CD4-positive, alpha-beta T cell (primary cell): ENCODE measurements at regions not wholly inside any gene's neighbourhood (a gene's known extent, or its start where the extent isn't known, plus 50 kb on each side); places are given as distances from the start of the nearest gene placed in this dataset.

Experiments
- ATAC-seq: fragments of 200-7000 bp; cut with Tn5 transposase; one replicate; pipeline ENCODE4 v1.10.0; 2022; ENCODE audit warnings: mild to moderate bottlenecking; ENCODE audit not compliant: poor library complexity
- CTCF ChIA-PET: fragments of 350-600 bp; sonication (Branson Sonifier 250); formaldehyde crosslinking; loops from one replicate; lab custom pipeline; 2021; ENCODE audit warnings: antibody characterized with exemption, inconsistent platforms; lab: Charles Lee
- POLR2A ChIA-PET: fragments of 350-600 bp; sonication (Branson Sonifier 250); formaldehyde crosslinking; loops from one replicate; lab custom pipeline; 2021; ENCODE audit warnings: antibody characterized with exemption, inconsistent platforms; lab: Charles Lee
- DNase-seq, 14 experiments: peaks; one replicate each; pipeline ENCODE4 v3.0.0-alpha.2; 2013 to 2020; ENCODE audit warnings: mixed read lengths in 2 of 14
- H3K27ac ChIP-seq, 2 donors: one replicate each; pipeline versions ENCODE4 v1.5.1 to v1.7.0; 2013; ENCODE audit warnings: low read length in 2 of 2, low read depth in 1 of 2, mild to moderate bottlenecking in 1 of 2
- H3K27me3 ChIP-seq, 2 experiments: 1 replicate in 1 of 2; 2 replicates in 1 of 2; pipeline versions ENCODE4 v1.6.1 to v1.7.0; 2013; ENCODE audit warnings: low read length in 2 of 2, control low read depth in 1 of 2, mild to moderate bottlenecking in 1 of 2, moderate library complexity in 1 of 2; ENCODE audit not compliant: insufficient read depth in 2 of 2, control insufficient read depth in 1 of 2
- H3K36me3 ChIP-seq: one replicate; pipeline ENCODE4 v1.6.1; 2013; ENCODE audit warnings: low read length, control low read depth; ENCODE audit not compliant: insufficient read depth
- H3K4me1 ChIP-seq: one replicate; pipeline ENCODE4 v1.6.1; 2013; ENCODE audit warnings: low read length, control low read depth; ENCODE audit not compliant: insufficient read depth
- H3K4me3 ChIP-seq: one replicate; pipeline ENCODE4 v1.5.1; 2013; ENCODE audit warnings: mild to moderate bottlenecking, low read length, moderate library complexity
- H3K9me3 ChIP-seq, 2 experiments: 1 replicate in 1 of 2; 2 replicates in 1 of 2; pipeline versions ENCODE4 v1.6.1 to v1.7.0; 2013; ENCODE audit warnings: low read length in 2 of 2, mild to moderate bottlenecking in 2 of 2, control low read depth in 1 of 2, moderate library complexity in 1 of 2; ENCODE audit not compliant: control insufficient read depth in 1 of 2, insufficient read depth in 1 of 2
- H3K27ac Mint-ChIP-seq: one replicate; pipeline ENCODE4 v1.8.0; 2020; ENCODE audit warnings: mixed read lengths
- H3K27me3 Mint-ChIP-seq: one replicate; pipeline ENCODE4 v1.8.0; 2021; ENCODE audit warnings: mixed read lengths
- H3K36me3 Mint-ChIP-seq: one replicate; pipeline ENCODE4 v1.8.0; 2021; ENCODE audit warnings: low read depth, mixed read lengths
- H3K4me1 Mint-ChIP-seq: one replicate; pipeline ENCODE4 v1.8.0; 2021; ENCODE audit warnings: low read depth, mixed read lengths
- H3K4me3 Mint-ChIP-seq: one replicate; pipeline ENCODE4 v1.8.0; 2020; ENCODE audit warnings: mild to moderate bottlenecking, mixed read lengths
- H3K9me3 Mint-ChIP-seq: one replicate; pipeline ENCODE4 v1.8.0; 2020; ENCODE audit warnings: mixed read lengths
- intact Hi-C, 2 experiments: fragments of 100-400 bp; cut with DNase I in 1 of 2; cut with micrococcal nuclease in 1 of 2; formaldehyde crosslinking; loops; one replicate each; pipeline versions ENCODE4 v1.15.1 to v1.9.0; 2023 to 2025; cut with DNase I, micrococcal nuclease
- TF ChIP-seq, protein P1 (sequence below): fragments of 200-600 bp; IDR thresholded peaks from one replicate; pipeline ENCODE4 v1.8.0; 2022; ENCODE audit warnings: antibody characterized with exemption, mild to moderate bottlenecking

DNA sequence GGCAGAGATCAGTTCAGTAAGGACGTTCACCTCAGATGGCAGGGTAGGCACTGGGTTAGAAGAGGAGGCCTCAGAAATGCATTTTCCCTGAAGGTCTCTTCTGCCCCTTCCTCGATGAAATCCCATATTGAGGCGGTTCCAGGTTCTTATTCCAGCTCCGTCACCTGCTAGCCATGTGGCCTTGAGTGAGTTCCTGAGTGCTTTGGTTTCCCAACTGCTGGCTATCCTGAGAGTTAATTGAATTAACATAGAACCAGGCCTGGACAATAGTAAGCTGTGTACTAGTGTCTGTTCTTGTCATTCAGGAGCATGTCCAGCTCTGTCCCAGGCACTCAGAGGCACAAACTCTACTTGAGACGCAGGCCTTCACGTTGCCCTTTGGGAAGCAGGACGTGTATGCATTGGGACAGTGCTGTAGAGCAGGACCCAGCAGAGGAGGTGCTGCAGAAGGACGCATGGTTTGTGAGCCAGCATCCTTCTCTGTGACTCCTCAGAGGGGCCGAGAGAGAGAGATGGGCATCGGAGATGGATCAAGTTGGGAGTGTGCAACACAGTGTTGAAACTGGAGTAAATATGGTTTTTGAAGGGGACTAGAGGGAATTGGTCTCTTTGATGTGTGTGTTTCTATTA is 114.2 kb downstream of the ASB7 start:
- TF ChIP-seq, protein P1, sequence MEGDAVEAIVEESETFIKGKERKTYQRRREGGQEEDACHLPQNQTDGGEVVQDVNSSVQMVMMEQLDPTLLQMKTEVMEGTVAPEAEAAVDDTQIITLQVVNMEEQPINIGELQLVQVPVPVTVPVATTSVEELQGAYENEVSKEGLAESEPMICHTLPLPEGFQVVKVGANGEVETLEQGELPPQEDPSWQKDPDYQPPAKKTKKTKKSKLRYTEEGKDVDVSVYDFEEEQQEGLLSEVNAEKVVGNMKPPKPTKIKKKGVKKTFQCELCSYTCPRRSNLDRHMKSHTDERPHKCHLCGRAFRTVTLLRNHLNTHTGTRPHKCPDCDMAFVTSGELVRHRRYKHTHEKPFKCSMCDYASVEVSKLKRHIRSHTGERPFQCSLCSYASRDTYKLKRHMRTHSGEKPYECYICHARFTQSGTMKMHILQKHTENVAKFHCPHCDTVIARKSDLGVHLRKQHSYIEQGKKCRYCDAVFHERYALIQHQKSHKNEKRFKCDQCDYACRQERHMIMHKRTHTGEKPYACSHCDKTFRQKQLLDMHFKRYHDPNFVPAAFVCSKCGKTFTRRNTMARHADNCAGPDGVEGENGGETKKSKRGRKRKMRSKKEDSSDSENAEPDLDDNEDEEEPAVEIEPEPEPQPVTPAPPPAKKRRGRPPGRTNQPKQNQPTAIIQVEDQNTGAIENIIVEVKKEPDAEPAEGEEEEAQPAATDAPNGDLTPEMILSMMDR = no peak
- no peak for ATAC-seq
- Mint-ChIP-seq H3K27ac (no peak overlapping the region), H3K9me3 (no peaks in the 10 kb centered on the region), H3K27me3 (peaks cover 12% of the 10 kb centered on the region), H3K36me3 (no peaks in the 10 kb centered on the region), H3K4me1 (no peaks in the 10 kb centered on the region), H3K4me3 (no peak overlapping the region)
- H3K9me3 ChIP-seq = no peaks in the 10 kb centered on the region
- H3K4me1 ChIP-seq = no peaks in the 10 kb centered on the region
- no peaks in the 10 kb centered on the region for H3K36me3 ChIP-seq
- H3K27ac ChIP-seq = no peak overlapping the region
- intact Hi-C loops = no loop called here
- DNase-seq = no peak
- ChIA-PET CTCF (no interaction called here), POLR2A (no interaction called here)
- no peaks in the 10 kb centered on the region for H3K27me3 ChIP-seq
- H3K4me3 ChIP-seq = no peak overlapping the region

DNA sequence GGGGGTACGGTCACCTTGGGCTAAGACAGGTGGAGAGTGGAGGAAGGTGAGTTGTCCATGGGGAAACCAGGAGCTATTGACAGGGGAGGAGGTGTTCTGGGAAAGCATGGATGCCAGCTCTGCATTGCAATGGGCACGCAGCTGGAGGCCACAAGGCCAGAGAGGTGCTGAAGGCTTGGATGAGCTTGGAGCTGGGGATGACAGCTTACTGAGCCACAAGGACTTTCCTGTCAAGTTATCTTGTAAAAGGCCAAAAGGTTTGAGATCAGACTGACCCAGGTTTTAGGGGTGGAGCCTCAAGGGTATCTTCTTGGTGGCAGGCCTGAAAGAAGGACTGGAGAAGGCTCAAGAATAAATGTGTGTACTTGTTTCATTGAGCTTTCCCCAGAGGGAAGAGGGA is 115.2 kb downstream of the ASB7 start:
- no peaks in the 10 kb centered on the region for H3K36me3 ChIP-seq
- TF ChIP-seq, protein P1 = no peak
- ChIA-PET POLR2A (no interaction called here), CTCF (no interaction called here)
- H3K9me3 ChIP-seq = no peaks in the 10 kb centered on the region
- H3K27ac ChIP-seq = no peak overlapping the region
- peaks cover 12% of the 10 kb centered on the region for H3K27me3 Mint-ChIP-seq
- H3K4me3 Mint-ChIP-seq = no peak overlapping the region
- no peaks in the 10 kb centered on the region for H3K36me3 Mint-ChIP-seq
- no peak overlapping the region for H3K4me3 ChIP-seq
- intact Hi-C loops = no loop called here
- H3K4me1 ChIP-seq = no peaks in the 10 kb centered on the region
- no peak overlapping the region for H3K27ac Mint-ChIP-seq
- H3K4me1 Mint-ChIP-seq = no peaks in the 10 kb centered on the region
- DNase-seq (no peak), ATAC-seq (no peak)
- H3K27me3 ChIP-seq = no peaks in the 10 kb centered on the region
- no peaks in the 10 kb centered on the region for H3K9me3 Mint-ChIP-seq

DNA sequence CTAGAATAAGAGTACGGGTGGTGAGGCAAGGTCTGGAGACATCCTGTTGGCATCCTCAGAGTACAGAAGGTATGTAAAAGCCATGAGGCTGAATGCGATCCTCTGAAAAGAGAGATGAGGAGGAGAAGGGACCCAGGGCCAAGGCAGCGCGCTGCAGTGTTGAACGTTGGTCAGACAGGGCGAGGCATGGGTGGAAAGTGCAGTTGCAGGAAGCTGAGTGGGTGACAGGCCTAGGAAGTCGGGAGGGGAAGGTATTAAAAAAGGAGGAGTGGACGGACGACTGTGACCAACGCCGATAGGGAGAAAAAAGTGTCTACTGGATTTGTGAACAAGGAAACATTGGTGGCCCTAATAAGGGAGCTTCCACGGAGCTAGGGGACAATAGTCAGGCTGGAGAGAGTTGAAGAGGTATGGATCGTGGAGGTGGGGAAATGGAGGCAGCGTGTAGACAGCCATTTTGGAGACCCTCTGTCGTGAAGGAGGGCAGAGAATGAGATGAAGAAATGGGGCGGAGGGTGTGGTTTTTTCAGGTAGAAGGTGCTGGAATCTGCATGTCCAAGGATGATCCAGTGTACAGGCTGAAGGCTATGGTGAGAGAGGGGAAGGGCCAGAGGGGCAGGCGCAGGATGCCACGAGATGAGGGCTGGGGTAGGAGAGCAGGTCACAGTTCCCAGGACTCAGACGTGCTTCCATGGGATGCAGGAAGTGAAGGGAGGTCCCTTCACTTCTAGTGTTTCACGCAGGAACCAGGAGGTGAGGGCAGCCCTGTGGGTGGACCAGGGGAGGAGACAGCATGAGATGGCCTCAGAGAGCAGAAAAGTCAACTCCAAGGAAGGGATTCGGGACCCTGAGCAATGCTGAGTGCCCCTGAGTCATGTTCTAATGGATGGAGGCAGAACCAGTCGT is 115.9 kb downstream of the ASB7 start:
- Mint-ChIP-seq H3K27ac (no peak overlapping the region), H3K4me3 (no peak overlapping the region), H3K4me1 (no peaks in the 10 kb centered on the region), H3K9me3 (no peaks in the 10 kb centered on the region), H3K27me3 (peaks cover 17% of the 10 kb centered on the region), H3K36me3 (no peaks in the 10 kb centered on the region)
- no peak overlapping the region for H3K27ac ChIP-seq
- H3K36me3 ChIP-seq = no peaks in the 10 kb centered on the region
- H3K9me3 ChIP-seq = no peaks in the 10 kb centered on the region
- no peak overlapping the region for H3K4me3 ChIP-seq
- no peak for ATAC-seq
- ChIA-PET CTCF (no interaction called here), POLR2A (no interaction called here)
- no peaks in the 10 kb centered on the region for H3K4me1 ChIP-seq
- H3K27me3 ChIP-seq = no peaks in the 10 kb centered on the region
- no peak for DNase-seq
- intact Hi-C loops = no loop called here
- TF ChIP-seq, protein P1 = no peak
